ENCODE measurements at regions not wholly inside any gene's neighbourhood (a gene's known extent, or its start where the extent isn't known, plus 50 kb on each side); places are given as distances from the start of the nearest gene placed in this dataset.
"Not testable (repeated sequence)": the region's sequence is repeated elsewhere in the genome, so short reads cannot be mapped to it uniquely, and the experiment has no call there.

GRCh38 chr15:84094720-84095119 lies 140.9 kb upstream of the GOLGA6L4 start:
- H3K4me3 ChIP-seq, H3K27ac ChIP-seq: not testable (repeated sequence)

DNA sequence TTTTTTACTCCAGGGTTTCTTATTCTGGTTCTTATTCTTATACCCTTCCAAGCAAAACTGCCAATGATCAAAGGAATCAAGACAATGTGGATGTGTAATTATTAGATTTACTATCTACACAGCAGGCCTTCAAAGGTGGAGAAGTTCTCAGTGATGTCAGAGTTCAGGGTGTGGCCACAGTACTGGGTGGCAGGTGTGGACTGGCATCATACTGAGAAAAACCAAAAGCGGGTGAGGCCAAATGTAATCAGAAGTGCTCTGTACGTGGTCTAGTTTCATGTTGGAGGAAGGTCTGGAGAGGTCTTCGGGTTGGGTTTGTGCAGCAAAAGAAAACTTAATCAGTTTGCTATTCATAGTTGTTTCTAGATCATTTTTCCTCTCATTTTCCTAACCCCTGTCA lies 138.5 kb upstream of the GOLGA6L4 start:
- H3K27ac ChIP-seq, H3K4me3 ChIP-seq: not testable (repeated sequence)

DNA sequence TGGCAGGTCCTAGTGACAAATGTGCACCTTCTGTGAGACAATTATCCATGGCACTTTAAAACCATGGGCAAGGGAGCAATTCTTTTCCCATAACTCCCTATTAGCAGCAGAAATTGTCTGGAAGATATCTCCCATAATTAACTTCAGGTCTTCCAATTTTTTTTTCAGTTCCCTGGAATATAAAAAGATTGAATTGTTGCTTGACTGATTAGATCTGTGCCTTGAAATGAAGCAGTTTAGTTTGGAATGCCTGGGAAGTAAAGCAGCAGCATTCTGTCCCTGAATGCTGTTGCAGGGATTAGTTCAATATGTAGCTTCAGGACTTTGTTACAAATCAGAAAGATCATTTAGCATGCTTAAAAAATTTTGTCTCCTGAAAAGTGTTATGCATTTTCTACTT lies 137.0 kb upstream of the GOLGA6L4 start:
- H3K27ac ChIP-seq: no peak overlapping the region
- no peak overlapping the region for H3K4me3 ChIP-seq

DNA sequence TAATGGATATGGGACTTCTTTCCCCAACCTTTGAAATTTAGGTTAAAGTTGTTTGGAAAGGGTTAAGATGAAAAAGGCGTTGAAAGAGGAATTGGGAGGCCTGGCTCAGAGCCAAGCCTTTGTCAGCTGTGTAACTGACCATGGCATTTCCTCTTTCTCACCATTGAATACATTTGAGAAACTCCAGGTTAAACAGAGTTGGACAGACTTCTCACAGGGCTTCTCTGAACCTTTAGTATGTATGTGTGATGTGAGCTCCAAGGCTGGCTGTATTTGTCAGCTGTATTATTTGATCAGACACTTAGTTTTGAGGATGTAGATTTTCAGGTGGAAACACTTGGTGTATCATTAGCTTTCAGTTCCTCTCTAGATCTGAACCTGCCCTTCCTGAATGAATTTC lies 136.4 kb upstream of the GOLGA6L4 start:
- no peak overlapping the region for H3K4me3 ChIP-seq
- H3K27ac ChIP-seq: no peak overlapping the region

- no peak overlapping the region for H3K27ac ChIP-seq
These were observed 132.2 kb upstream of the GOLGA6L4 start for GRCh38 chr15:84103345-84103744.

GRCh38 chr15:84104853-84105252 lies 130.7 kb upstream of the GOLGA6L4 start:
- Histone ChIP-seq H3K4me3 (no peak overlapping the region), H3K27ac (no peak overlapping the region)

More at GRCh38 chr15:84103345-84103744, 132.2 kb upstream of the GOLGA6L4 start:
- no peak overlapping the region for H3K4me3 ChIP-seq

- Histone ChIP-seq H3K4me3 (no peak overlapping the region), H3K27ac (no peak overlapping the region)
These were observed 126.8 kb upstream of the GOLGA6L4 start for GRCh38 chr15:84108728-84109127.

DNA sequence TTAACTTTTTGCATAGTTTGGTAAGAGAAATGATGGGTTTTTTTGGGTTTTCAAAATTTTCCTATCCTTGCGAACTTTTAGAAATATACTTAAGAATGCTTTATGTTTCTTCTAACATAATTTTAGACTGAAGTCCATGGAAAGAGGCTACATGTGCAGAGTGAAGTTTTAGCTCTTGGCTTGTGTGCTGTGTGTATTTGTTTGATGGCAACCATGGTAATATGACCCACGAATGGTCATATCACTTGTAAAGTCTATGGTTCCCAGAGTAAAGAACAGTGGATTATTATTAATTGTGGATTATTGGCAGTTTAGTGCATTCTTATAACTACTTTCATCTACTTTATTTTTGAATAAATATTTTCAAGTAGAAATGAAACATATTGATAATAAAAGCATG lies 124.0 kb upstream of the GOLGA6L4 start:
- Histone ChIP-seq H3K27ac (no peak overlapping the region), H3K4me3 (no peak overlapping the region)

DNA sequence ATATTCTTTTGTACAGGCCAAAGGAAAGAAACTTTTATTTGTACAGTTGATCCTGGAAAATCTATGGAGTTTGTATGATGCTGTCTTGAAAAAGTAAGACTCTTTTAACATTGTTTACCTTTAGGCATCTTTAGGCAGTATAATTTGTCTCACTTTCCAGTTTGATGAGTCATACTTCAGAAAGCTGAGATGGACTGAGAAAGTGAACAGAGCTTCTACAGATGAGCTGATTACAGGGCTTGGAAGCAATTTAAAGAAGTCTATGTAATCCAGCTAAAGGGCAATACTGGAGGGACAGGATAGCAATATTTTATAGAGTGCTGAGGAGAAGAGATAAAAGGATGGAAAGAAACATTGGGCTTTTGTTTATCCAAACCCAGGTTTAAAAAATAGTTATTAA lies 123.5 kb upstream of the GOLGA6L4 start:
- Histone ChIP-seq H3K4me3 (no peak overlapping the region), H3K27ac (no peak overlapping the region)

- H3K27ac ChIP-seq: no peak overlapping the region
- H3K4me3 ChIP-seq: no peak overlapping the region
These were observed 121.7 kb upstream of the GOLGA6L4 start for GRCh38 chr15:84113919-84114318.

- not testable (repeated sequence) for H3K27ac ChIP-seq, H3K4me3 ChIP-seq
These were observed 120.9 kb upstream of the GOLGA6L4 start for GRCh38 chr15:84114680-84115079.

DNA sequence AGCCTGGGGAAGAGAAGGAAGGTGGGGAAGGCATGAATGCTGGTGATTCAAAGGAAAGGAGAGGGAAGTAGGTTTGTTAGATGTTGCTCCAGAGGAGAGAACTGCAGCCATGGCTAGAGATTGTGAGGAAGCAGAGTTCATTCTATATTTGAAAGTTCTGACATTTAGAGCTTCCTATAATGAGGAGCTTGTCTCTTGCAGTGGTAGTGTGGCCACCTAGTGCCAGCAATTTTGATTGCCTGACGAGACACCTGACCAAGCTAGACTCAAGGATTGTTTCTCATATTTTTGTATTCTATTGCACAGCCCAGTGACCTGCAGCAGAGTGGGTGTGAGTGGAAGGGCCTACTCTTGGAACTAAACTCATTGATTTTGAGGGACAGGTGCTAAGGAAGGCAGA lies 116.2 kb upstream of the GOLGA6L4 start:
- H3K4me3 ChIP-seq, H3K27ac ChIP-seq: not testable (repeated sequence)

- not testable (repeated sequence) for H3K4me3 ChIP-seq, H3K27ac ChIP-seq
These were observed 114.7 kb upstream of the GOLGA6L4 start for GRCh38 chr15:84120903-84121302.

DNA sequence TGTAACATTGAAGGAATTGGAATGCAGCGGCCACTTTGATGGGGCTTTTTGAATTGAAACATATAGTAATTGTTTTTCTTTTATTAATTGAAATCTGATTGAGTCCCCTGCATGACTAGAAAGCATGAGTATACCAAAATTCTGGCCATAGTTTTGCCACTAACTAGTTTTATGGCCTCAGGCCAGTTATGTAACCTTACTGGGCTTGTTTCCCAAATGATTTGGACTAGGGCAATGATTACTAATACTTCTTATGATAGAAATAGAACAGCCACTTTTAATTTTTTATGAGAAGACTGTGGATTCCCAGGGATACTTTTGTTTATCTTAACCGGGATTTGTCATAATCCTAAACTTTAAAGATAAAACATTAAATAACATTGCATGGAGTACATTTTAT lies 106.9 kb upstream of the GOLGA6L4 start:
- H3K27ac ChIP-seq, H3K4me3 ChIP-seq: not testable (repeated sequence)

- not testable (repeated sequence) for H3K27ac ChIP-seq, H3K4me3 ChIP-seq
These were observed 105.3 kb upstream of the GOLGA6L4 start for GRCh38 chr15:84130098-84130831.

DNA sequence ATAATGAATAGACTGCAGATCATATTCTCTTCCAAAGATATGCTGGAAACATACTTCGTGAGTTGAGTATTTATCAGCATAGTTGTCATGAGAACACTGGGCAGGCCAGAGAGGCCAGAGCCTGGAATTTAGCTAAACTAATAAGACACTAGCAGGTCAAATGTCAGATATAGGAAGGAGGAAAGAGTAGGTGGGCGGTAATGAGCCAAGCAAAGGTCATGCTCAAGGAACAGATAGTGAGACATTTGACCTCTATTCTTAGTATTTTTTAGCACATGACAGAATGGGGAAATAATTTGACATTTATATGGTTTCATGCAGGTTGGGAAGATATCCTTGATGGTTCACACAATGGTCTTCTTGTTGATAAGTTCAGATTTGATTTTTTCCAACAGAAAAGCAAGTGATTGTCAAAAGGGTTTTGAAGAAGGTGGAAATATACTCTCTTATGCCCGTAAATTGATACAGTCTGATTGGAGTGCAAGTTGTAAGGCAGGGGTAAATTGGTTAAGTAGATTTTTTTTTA lies 99.6 kb upstream of the GOLGA6L4 start:
- H3K27ac ChIP-seq, H3K4me3 ChIP-seq: not testable (repeated sequence)

- no peak overlapping the region for H3K4me3 ChIP-seq
- no peak overlapping the region for H3K27ac ChIP-seq
These were observed 92.7 kb upstream of the GOLGA6L4 start for GRCh38 chr15:84142888-84143337.

DNA sequence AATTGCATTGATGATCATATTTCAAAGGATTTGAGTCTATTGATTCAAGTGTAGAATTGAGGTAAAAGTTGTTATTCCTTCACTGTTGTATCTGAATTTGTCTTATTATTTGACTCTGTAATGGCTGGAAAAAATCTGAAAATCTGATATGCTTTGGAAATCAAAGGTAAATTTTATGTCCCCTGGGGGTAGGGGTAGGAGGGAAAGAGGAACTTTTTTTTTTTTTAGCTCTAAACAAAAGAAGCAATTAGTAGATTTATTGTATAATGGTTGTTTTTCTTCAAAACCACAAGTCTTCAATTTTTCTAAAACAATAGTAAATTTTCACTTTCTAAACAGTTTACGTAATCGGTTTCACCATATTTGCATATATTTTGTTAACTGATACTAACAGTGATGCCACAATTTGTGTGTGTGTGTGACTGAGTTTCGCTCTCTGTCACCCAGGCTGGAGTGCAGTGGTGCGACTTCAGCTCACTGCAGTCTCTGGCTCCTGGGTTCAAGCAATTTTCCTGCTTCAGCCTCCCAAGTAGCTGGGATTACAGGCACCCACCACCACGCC lies 91.7 kb upstream of the GOLGA6L4 start:
- H3K27ac ChIP-seq: no peak overlapping the region

DNA sequence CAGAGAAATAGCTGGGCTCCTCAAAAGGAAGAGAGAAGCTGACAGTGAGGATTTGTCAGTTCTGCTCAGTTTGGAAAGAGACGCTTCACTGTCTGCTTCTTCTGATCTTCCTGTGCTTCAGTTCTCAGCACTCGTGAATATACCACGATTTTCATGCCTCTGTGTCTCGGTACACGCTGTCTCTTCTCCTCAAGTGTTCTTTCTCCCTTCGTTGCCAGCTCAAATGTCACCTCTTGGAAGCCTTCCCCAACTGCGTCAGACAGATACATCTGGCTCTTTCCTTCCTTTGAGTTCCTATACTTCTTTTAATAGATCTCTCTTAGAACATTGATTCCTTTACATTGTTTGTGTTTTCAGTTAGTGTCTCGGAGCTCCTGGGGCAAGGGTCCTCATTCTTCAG lies 90.6 kb upstream of the GOLGA6L4 start:
- not testable (repeated sequence) for H3K27ac ChIP-seq, H3K4me3 ChIP-seq

More for the DNA sequence above, 91.7 kb upstream of the GOLGA6L4 start:
- no peak overlapping the region for H3K4me3 ChIP-seq

- H3K4me3 ChIP-seq, H3K27ac ChIP-seq: not testable (repeated sequence)
These were observed 89.3 kb upstream of the GOLGA6L4 start for GRCh38 chr15:84146299-84146698.

GRCh38 chr15:84147307-84147706 lies 88.3 kb upstream of the GOLGA6L4 start:
- not testable (repeated sequence) for H3K27ac ChIP-seq, H3K4me3 ChIP-seq
